ENCODE measurements at regions not wholly inside any gene's neighbourhood (a gene's known extent, or its start where the extent isn't known, plus 50 kb on each side); places are given as distances from the start of the nearest gene placed in this dataset.

DNA sequence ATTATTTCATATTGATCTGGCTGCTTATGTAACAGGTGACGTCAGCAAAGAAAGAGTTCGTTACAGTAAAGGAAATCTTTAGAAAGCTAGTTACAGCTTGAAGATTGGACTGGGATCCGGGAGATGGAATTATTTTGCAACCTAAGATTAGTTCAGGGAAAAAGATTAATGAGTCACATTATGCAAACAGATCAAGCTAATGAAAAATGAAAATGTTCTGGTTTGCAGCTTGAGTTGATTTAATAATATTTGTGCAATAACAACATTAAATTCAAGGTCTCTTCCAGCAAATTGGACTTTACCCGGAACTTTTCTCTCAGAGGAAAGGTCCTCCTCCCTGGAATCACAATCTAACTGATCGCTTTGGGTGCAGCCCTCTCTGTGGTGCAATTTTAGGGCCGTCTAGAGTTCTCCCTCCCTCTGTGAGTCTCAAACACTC, 119.5 kb downstream of the OTUD1 start:
- Histone ChIP-seq H3K4me3 (no peak overlapping the region), H3K9me3 (peaks cover 0 to 17% of the 10 kb centered on the region in 2 donors), H3K36me3 (no peaks in the 10 kb centered on the region), H3K4me1 (no peaks in the 10 kb centered on the region), H3K27ac (no peak overlapping the region), H3K27me3 (no peaks in the 10 kb centered on the region)
- no peak for DNase-seq
- intact Hi-C loops (cut with DNase I): no loop called here
- ATAC-seq: no peak
- TF ChIP-seq, protein P1, sequence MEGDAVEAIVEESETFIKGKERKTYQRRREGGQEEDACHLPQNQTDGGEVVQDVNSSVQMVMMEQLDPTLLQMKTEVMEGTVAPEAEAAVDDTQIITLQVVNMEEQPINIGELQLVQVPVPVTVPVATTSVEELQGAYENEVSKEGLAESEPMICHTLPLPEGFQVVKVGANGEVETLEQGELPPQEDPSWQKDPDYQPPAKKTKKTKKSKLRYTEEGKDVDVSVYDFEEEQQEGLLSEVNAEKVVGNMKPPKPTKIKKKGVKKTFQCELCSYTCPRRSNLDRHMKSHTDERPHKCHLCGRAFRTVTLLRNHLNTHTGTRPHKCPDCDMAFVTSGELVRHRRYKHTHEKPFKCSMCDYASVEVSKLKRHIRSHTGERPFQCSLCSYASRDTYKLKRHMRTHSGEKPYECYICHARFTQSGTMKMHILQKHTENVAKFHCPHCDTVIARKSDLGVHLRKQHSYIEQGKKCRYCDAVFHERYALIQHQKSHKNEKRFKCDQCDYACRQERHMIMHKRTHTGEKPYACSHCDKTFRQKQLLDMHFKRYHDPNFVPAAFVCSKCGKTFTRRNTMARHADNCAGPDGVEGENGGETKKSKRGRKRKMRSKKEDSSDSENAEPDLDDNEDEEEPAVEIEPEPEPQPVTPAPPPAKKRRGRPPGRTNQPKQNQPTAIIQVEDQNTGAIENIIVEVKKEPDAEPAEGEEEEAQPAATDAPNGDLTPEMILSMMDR (IDR thresholded peaks at IDR 0.05): no peak

DNA sequence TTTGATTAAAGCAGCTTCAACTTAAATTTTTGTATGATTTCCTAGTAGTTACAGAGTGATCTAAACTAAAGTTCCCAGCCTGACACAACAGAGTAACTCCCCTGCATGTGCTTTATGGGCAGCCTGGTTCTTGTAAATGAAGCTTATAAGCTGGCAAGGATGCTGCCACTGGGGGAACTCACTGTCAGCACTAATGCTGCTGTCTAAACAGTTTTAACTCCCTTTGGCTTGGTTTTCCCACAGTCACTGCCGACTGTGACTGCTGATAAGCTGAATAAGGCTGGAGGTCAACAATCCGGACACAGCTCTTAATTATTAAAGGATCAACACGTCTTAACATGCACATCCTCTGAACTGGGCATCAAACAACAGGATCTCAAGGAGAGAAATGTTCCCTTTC, 130.1 kb downstream of the OTUD1 start:
- DNase-seq (peak in 1 of 4 donors; percentile 4), ATAC-seq (no peak)
- intact Hi-C loops (cut with DNase I): no loop called here

DNA sequence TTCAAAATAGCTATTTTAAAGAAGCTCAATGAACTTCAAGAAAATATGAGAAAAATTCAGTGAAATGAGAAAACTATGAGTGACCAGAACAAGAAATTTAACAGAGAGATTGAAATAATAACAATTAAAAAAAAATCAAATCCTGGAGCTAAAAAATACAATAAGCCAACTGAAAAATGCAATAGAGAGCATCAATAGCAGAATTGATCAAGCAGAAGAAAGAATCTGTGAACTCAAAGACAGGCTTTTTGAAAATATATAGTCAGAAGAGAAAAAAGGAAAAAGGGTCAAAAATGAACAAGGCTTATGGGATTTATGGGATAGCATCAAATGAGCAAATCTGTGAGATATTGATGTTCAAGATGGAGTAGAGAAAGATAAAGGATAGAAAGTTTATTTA, 133.0 kb downstream of the OTUD1 start:
- intact Hi-C loops (cut with DNase I): no loop called here
- no peaks in the 10 kb centered on the region for H3K4me1 ChIP-seq
- H3K27ac ChIP-seq: no peak overlapping the region
- H3K27me3 ChIP-seq: no peaks in the 10 kb centered on the region
- no peak for DNase-seq
- TF ChIP-seq, protein P1 (IDR thresholded peaks at IDR 0.05): no peak
- H3K4me3 ChIP-seq: no peak overlapping the region
- H3K36me3 ChIP-seq: no peaks in the 10 kb centered on the region
- peaks cover 0 to 37% of the 10 kb centered on the region in 2 donors for H3K9me3 ChIP-seq
- no peak for ATAC-seq

More for the DNA sequence above, 130.1 kb downstream of the OTUD1 start:
- H3K36me3 ChIP-seq: no peaks in the 10 kb centered on the region
- TF ChIP-seq, protein P1 (IDR thresholded peaks at IDR 0.05): no peak
- no peaks in the 10 kb centered on the region for H3K4me1 ChIP-seq
- no peak overlapping the region for H3K4me3 ChIP-seq
- H3K27ac ChIP-seq: no peak overlapping the region
- peaks cover 0 to 37% of the 10 kb centered on the region in 2 donors for H3K9me3 ChIP-seq
- no peaks in the 10 kb centered on the region for H3K27me3 ChIP-seq

DNA sequence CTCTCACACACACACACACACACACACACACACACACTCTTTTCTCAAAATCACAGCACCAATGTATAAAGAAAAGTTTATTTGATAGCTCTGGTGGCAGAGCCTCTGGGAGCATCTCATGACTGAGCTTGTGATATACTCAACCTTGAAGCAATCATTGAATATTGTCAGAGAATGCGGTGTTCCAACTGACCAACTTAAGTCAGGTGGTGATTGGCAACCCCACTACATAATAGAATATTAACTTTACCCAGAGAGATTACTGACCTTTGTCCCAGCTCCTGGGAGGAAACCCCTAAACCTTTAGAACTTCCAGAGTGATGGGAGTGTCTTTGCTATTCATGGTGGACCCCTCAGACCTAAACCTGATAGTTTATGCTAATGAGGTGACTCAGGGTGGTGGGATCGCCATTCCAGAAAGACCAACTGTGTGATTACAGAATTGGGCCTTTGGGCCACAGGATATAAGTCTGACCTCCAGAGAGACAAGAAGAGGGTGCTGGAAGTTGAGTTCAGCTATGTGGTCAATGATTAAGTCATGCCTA, 143.1 kb downstream of the OTUD1 start:
- intact Hi-C loops (cut with DNase I): no loop called here
- Histone ChIP-seq H3K27ac (no peak overlapping the region), H3K4me3 (no peak overlapping the region), H3K36me3 (no peaks in the 10 kb centered on the region), H3K9me3 (peaks cover 0 to 2% of the 10 kb centered on the region in 2 donors), H3K4me1 (no peaks in the 10 kb centered on the region), H3K27me3 (no peaks in the 10 kb centered on the region)
- TF ChIP-seq, protein P1 (IDR thresholded peaks at IDR 0.05): no peak
- ATAC-seq: no peak
- DNase-seq: no peak

DNA sequence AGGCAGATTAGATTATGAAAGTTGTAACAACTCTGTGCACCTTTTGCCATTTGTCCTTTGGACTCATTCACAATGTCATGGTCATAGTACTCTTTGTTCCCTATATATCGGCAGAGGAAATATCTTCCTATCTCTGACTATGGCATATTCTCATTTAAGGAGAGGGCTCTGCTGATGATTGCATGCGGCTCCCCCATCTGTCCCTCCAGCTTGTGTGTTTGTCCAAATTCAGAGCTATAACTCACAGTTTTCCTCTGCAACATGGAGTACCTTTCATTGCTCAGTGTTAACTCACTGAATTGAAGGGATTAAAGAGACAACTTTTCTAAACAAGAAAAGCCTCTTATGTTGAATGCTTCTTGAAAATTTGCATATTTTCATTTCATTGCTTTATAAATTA, 145.5 kb downstream of the OTUD1 start:
- Histone ChIP-seq H3K4me3 (no peak overlapping the region), H3K27me3 (no peaks in the 10 kb centered on the region), H3K4me1 (no peaks in the 10 kb centered on the region), H3K36me3 (no peaks in the 10 kb centered on the region), H3K9me3 (peaks cover 0 to 8% of the 10 kb centered on the region in 2 donors), H3K27ac (no peak overlapping the region)
- no peak for ATAC-seq
- TF ChIP-seq, protein P1 (IDR thresholded peaks at IDR 0.05): no peak
- no peak for DNase-seq
- intact Hi-C loops (cut with DNase I): no loop called here
